Occipital lobe (tissue), 1 donor: ENCODE measurements at regions not wholly inside any gene's neighbourhood (a gene's known extent, or its start where the extent isn't known, plus 50 kb on each side); places are given as distances from the start of the nearest gene placed in this dataset.
"Not testable (repeated sequence)": the region's sequence is repeated elsewhere in the genome, so short reads cannot be mapped to it uniquely, and the experiment has no call there.

Experiments used
- DNase-seq: peaks from one replicate; lab custom pipeline; 2025; lab: John Stamatoyannopoulos, UW

GRCh38 chr2:7632420-7632819 lies 715.2 kb downstream of the RNF144A start:
- DNase-seq = no peak

- DNase-seq = no peak
Measured at GRCh38 chr2:7633566-7634153, 716.4 kb downstream of the RNF144A start.

- DNase-seq = no peak
Measured at GRCh38 chr2:7634409-7634808, 717.2 kb downstream of the RNF144A start.

GRCh38 chr2:7639476-7639875 lies 722.3 kb downstream of the RNF144A start:
- DNase-seq = no peak

GRCh38 chr2:7641272-7641671 lies 724.1 kb downstream of the RNF144A start:
- not testable (repeated sequence) for DNase-seq

GRCh38 chr2:7646024-7646423 lies 728.8 kb downstream of the RNF144A start:
- DNase-seq = no peak

GRCh38 chr2:7646661-7647060 lies 729.4 kb downstream of the RNF144A start:
- DNase-seq = no peak

GRCh38 chr2:7648221-7648795 lies 731.1 kb downstream of the RNF144A start:
- DNase-seq = no peak

- no peak for DNase-seq
Measured at GRCh38 chr2:7649461-7650228, 732.4 kb downstream of the RNF144A start.

GRCh38 chr2:7653617-7654016 lies 736.4 kb downstream of the RNF144A start:
- no peak for DNase-seq

GRCh38 chr2:7655629-7656028 lies 738.4 kb downstream of the RNF144A start:
- no peak for DNase-seq

GRCh38 chr2:7657526-7657925 lies 740.3 kb downstream of the RNF144A start:
- DNase-seq = not testable (repeated sequence)

- DNase-seq = no peak
Measured at GRCh38 chr2:7658486-7658885, 741.3 kb downstream of the RNF144A start.

- DNase-seq = no peak
Measured at GRCh38 chr2:7660816-7661215, 743.6 kb downstream of the RNF144A start.

- DNase-seq = no peak
Measured at GRCh38 chr2:7661502-7661901, 744.3 kb downstream of the RNF144A start.

GRCh38 chr2:7665880-7666279 lies 748.7 kb downstream of the RNF144A start:
- DNase-seq = no peak

GRCh38 chr2:7666596-7667259 lies 749.5 kb downstream of the RNF144A start:
- DNase-seq = no peak

- no peak for DNase-seq
Measured at GRCh38 chr2:7667260-7667757, 750.1 kb downstream of the RNF144A start.

GRCh38 chr2:7670905-7671641 lies 753.9 kb downstream of the RNF144A start:
- DNase-seq = no peak

GRCh38 chr2:7672027-7672684 lies 754.9 kb downstream of the RNF144A start:
- no peak for DNase-seq

GRCh38 chr2:7672685-7673071 lies 755.5 kb downstream of the RNF144A start:
- DNase-seq = no peak
